ENCODE measurements at regions not wholly inside any gene's neighbourhood (a gene's known extent, or its start where the extent isn't known, plus 50 kb on each side); places are given as distances from the start of the nearest gene placed in this dataset.

DNA sequence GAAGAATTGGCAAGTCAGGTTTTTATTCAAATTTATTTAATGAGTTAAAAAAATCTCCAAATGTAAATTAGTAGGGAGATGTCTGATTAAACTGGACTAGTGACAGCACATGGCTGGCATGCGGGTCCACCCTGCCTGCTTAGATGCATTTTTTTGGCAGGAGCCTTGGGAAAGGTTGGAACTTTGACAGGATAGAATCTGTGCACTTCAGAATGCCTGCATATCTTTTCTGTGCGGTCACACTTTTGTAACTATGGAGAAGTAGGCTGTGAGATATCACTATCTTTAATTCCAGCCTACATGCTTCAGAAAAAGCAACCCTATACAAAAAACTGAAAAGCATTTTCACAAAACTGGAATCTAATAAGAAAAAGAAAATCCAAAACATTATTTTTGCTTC, 317.8 kb downstream of the MBD2 start:
- TF ChIP-seq POLR2AphosphoS5 (IDR thresholded peaks at IDR 0.05) = no peak
- TF ChIP-seq, protein P1, sequence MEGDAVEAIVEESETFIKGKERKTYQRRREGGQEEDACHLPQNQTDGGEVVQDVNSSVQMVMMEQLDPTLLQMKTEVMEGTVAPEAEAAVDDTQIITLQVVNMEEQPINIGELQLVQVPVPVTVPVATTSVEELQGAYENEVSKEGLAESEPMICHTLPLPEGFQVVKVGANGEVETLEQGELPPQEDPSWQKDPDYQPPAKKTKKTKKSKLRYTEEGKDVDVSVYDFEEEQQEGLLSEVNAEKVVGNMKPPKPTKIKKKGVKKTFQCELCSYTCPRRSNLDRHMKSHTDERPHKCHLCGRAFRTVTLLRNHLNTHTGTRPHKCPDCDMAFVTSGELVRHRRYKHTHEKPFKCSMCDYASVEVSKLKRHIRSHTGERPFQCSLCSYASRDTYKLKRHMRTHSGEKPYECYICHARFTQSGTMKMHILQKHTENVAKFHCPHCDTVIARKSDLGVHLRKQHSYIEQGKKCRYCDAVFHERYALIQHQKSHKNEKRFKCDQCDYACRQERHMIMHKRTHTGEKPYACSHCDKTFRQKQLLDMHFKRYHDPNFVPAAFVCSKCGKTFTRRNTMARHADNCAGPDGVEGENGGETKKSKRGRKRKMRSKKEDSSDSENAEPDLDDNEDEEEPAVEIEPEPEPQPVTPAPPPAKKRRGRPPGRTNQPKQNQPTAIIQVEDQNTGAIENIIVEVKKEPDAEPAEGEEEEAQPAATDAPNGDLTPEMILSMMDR (IDR thresholded peaks at IDR 0.05) = no peak
- DNase-seq (ENCODE audit: low spot score) = no peak
- no peaks in the 10 kb centered on the region for H3K36me3 ChIP-seq
- no peaks in the 10 kb centered on the region for H3K9me3 ChIP-seq
- H3K4me1 ChIP-seq (replicated peaks) = no peaks in the 10 kb centered on the region
- WGBS = 63% methylated on average over 2 of the region's 2 CpGs
- H3K27ac ChIP-seq = no peak overlapping the region
- no peaks in the 10 kb centered on the region for H3K27me3 ChIP-seq (replicated peaks; ENCODE audit: insufficient read depth)
- intact Hi-C loops (cut with DNase I) = no loop called here
- H3K4me3 ChIP-seq = no peak overlapping the region

DNA sequence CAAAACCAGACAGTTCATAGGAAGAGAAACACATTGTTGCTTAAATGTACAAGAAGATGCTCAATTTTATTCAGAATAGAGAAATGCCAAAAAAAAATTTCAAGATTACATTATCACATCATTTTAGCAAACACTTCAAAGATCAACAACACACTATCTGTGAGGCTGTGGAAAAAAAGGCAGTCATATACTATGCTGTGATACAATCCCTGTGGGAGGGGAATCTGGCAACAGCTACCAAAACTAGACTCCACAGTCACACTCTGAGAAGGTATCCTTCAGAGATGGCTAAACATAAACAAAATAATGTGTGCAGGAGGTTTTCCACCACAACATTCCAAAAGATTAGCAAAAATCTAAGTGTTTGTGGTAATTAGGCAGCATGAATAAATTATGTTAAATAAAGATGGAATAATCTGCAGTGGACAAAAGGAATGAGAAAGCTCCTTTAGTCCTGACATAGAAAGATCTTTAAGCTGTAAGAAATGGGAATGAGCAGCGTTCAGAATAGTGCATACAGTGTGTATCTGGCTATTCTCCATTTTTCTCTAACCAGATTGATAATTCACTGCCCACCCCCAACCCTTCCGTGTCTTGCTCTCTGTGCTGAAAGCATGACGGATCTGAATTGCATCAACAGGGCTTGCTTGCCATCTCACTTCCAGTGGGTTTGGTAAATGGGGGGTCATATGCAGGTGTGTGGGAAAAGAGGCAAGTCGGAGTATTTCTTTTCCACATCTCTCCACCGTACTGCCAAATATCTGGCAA, 329.6 kb downstream of the MBD2 start:
- Histone ChIP-seq H3K27me3 (replicated peaks; ENCODE audit: insufficient read depth) (no peaks in the 10 kb centered on the region), H3K36me3 (no peaks in the 10 kb centered on the region), H3K9me3 (no peaks in the 10 kb centered on the region), H3K27ac (no peak overlapping the region), H3K4me3 (no peak overlapping the region), H3K4me1 (replicated peaks) (no peaks in the 10 kb centered on the region)
- DNase-seq (ENCODE audit: low spot score) = no peak
- TF ChIP-seq POLR2A (IDR thresholded peaks at IDR 0.05) = no peak
- TF ChIP-seq, protein P1 (IDR thresholded peaks at IDR 0.05) = no peak
- intact Hi-C loops (cut with DNase I) = no loop called here
- WGBS = 81% methylated on average over 5 of the region's 5 CpGs

DNA sequence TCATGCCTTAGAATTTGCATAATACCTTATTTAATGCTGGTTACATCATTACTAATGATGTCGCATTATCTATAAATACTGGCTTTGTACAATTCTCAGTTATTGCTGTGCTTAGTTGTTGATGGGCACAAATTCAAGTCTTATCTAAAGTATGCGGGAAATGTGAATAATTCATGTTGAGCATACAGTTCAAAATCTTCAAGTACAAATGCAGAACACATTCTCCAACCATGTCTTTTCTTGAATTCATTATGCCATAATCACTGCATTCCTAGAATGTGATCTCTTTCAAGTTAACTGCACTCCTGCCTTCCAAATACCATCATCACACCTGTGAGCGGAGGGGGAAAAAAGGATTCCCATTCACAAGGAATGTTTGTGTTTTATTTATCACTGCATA, 337.0 kb downstream of the MBD2 start:
- Histone ChIP-seq H3K4me3 (no peak overlapping the region), H3K4me1 (replicated peaks) (no peaks in the 10 kb centered on the region), H3K27me3 (replicated peaks; ENCODE audit: insufficient read depth) (no peaks in the 10 kb centered on the region), H3K36me3 (no peaks in the 10 kb centered on the region), H3K27ac (no peak overlapping the region), H3K9me3 (no peaks in the 10 kb centered on the region)
- intact Hi-C loops (cut with DNase I) = no loop called here
- 95% methylated on average over 3 of the region's 3 CpGs for WGBS
- TF ChIP-seq, protein P1 (IDR thresholded peaks at IDR 0.05) = no peak
- no peak for DNase-seq (ENCODE audit: low spot score)

DNA sequence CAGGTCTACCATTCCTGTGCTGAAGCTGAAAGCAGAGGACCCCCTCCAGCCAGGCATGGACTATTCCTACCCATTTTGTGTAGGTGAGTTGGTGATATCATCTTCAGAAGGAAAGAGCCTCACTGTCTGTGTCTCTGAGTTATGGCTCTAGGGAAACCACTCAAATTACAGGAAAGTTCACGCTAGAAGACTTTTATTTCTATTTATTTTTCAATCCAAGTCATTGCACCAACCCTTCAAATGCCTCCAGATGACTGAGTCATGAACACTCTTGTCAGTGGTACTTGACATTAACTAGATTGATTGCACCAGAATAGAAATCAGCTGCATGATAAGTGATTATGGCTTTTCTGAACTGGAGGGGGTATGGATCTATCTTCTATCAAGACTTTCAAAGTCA, 338.4 kb downstream of the MBD2 start:
- no peak for DNase-seq (ENCODE audit: low spot score)
- TF ChIP-seq POLR2AphosphoS5 (IDR thresholded peaks at IDR 0.05) (no peak), POLR2A (IDR thresholded peaks at IDR 0.05) (no peak)
- TF ChIP-seq, protein P1 (IDR thresholded peaks at IDR 0.05) = no peak
- H3K9me3 ChIP-seq = no peaks in the 10 kb centered on the region
- no peaks in the 10 kb centered on the region for H3K36me3 ChIP-seq
- WGBS = 44% methylated on average over 1 of the region's 1 CpG
- no peak overlapping the region for H3K4me3 ChIP-seq
- no peaks in the 10 kb centered on the region for H3K4me1 ChIP-seq (replicated peaks)
- no peaks in the 10 kb centered on the region for H3K27me3 ChIP-seq (replicated peaks; ENCODE audit: insufficient read depth)
- no peak overlapping the region for H3K27ac ChIP-seq
- intact Hi-C loops (cut with DNase I) = no loop called here

DNA sequence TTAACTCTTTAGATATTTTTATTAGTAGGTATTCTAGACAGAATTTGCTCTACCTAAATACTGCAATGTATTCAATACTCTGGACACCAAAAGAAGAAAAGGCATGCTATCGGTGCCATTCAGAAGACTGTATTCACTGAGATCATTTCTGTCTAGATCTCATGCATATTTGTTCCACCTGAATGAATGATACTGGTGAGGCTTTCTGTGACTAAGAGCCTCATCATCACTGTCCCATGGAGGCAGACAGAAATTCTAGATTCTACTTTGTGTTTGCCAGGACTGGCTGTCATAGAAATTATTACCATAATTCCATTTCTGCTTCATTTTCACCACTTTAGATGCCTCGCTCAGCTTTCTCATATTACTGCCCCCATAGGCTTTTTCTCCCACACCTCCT, 340.7 kb downstream of the MBD2 start:
- Histone ChIP-seq H3K36me3 (no peaks in the 10 kb centered on the region), H3K4me1 (replicated peaks) (no peaks in the 10 kb centered on the region), H3K4me3 (no peak overlapping the region), H3K27me3 (replicated peaks; ENCODE audit: insufficient read depth) (no peaks in the 10 kb centered on the region), H3K27ac (no peak overlapping the region), H3K9me3 (no peaks in the 10 kb centered on the region)
- DNase-seq (ENCODE audit: low spot score) = no peak
- no peak for TF ChIP-seq POLR2AphosphoS5 (IDR thresholded peaks at IDR 0.05)
- TF ChIP-seq, protein P1 (IDR thresholded peaks at IDR 0.05) = no peak
- no peak for TF ChIP-seq POLR2A (IDR thresholded peaks at IDR 0.05)
- intact Hi-C loops (cut with DNase I) = no loop called here
- 96% methylated on average over 2 of the region's 2 CpGs for WGBS

Measured in prostate gland (tissue), 2 donors.